ENCODE measurements at regions not wholly inside any gene's neighbourhood (a gene's known extent, or its start where the extent isn't known, plus 50 kb on each side); places are given as distances from the start of the nearest gene placed in this dataset.

DNA sequence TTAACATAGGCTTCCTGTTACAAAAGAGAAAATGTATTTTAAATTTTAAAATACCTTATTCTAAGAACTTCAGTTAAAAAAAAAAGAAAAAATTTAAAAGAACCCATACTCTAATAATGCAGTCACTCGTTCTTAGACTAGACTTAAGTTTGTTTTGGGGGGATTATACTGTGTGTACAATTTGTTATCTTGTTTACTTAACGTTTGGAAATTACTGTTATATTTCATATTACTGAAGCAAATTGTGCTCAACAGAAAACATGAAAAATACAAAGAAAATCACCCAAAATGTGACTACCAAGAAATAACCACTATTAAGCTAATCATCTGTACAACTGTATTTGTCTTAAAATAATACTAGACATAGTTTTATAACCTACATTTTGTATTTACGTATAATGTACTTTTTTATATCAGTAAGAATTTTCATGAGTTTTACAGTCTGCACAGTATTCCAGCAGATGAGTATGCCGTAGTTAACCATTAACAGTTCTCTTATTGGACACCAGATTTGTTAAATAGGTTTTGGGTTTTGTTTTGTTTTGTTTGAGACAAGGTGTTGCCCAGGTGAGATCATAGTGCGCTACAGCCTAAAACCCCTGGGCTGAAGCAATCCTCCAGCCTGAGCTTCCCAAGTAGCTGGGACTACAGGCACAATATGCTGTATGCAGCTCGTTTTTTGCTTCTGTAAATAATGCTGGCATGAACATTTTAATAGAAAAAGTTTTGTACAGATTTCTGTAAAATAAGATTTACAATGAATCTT lies 88.8 kb upstream of the CHD2 start:
- ChIA-PET CTCF (interaction anchor here (1.9 kb wide), 1 partner anchor 8 kb away, joined by 6 read pairs; no protein-coding TSS in a partner anchor), POLR2A (interaction anchor here (4.3 kb wide), 1 partner anchor 71 kb away, joined by 35 read pairs; no protein-coding TSS in a partner anchor)
- Histone ChIP-seq H3K79me2 (ENCODE audit: control insufficient read depth, insufficient read depth, low read length) (no peaks in the 10 kb centered on the region), H3K27ac (ENCODE audit: insufficient read depth, low read depth, low read length) (no peak overlapping the region), H4K20me1 (replicated peaks; ENCODE audit: control insufficient read depth, extremely low read depth, insufficient read depth, low read length) (no peaks in the 10 kb centered on the region), H3K27me3 (ENCODE audit: control insufficient read depth in 2 of 2, insufficient read depth in 2 of 2, low read length in 2 of 2) (no peaks in the 10 kb centered on the region), H2AFZ (ENCODE audit: low read depth, low read length) (no peak overlapping the region), H3K9me3 (replicated peaks; ENCODE audit: control insufficient read depth, insufficient read depth, low read length) (no peaks in the 10 kb centered on the region), H3K9me1 (replicated peaks; ENCODE audit: control insufficient read depth, extremely low read depth, insufficient read depth, low read length) (no peaks in the 10 kb centered on the region), H3K4me3 (replicated peaks in 1 of 3; ENCODE audit: insufficient read depth in 1 of 3, low read depth in 1 of 3, low read length in 3 of 3) (no peak overlapping the region), H3K4me2 (ENCODE audit: insufficient read depth, low read length) (no peak overlapping the region), H3K4me1 (ENCODE audit: control insufficient read depth, extremely low read depth, insufficient read depth, low read length) (peaks cover 15% of the 10 kb centered on the region), H3K36me3 (ENCODE audit: control insufficient read depth in 2 of 2, extremely low read depth in 1 of 2, insufficient read depth in 2 of 2, low read length in 2 of 2) (no peaks in the 10 kb centered on the region), H3K9ac (replicated peaks; ENCODE audit: extremely low read depth, insufficient read depth, low read length) (no peak overlapping the region)
- DNase-seq (ENCODE audit: low read depth, low spot score) (no peak), FAIRE-seq (no peak)
- intact Hi-C loops (cut with micrococcal nuclease): no loop called here
- TF ChIP-seq, protein P1, sequence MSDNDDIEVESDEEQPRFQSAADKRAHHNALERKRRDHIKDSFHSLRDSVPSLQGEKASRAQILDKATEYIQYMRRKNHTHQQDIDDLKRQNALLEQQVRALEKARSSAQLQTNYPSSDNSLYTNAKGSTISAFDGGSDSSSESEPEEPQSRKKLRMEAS (IDR thresholded peaks at IDR 0.05; ENCODE audit: insufficient read depth, insufficient read length): no peak
- TF ChIP-seq POLR2A (IDR thresholded peaks at IDR 0.05; ENCODE audit: low read depth, low read length) (no peak), FOS (IDR thresholded peaks at IDR 0.05; ENCODE audit: borderline replicate concordance, insufficient read depth, low read length) (no peak), GATA2 (IDR thresholded peaks at IDR 0.05; ENCODE audit: insufficient read depth, insufficient read length, low read depth, low read length) (no peak), EZH2 (IDR thresholded peaks at IDR 0.05; ENCODE audit: borderline replicate concordance, low read depth, low read length, severe bottlenecking) (no peak), POLR2AphosphoS5 (IDR thresholded peaks at IDR 0.05; ENCODE audit: insufficient read depth, low read depth, low read length) (no peak), JUN (IDR thresholded peaks at IDR 0.05; ENCODE audit: borderline replicate concordance, insufficient read depth, insufficient read length, low read depth) (no peak), MYC (IDR thresholded peaks at IDR 0.05; ENCODE audit: low read depth, low read length) (no peak)
- TF ChIP-seq, protein P2, sequence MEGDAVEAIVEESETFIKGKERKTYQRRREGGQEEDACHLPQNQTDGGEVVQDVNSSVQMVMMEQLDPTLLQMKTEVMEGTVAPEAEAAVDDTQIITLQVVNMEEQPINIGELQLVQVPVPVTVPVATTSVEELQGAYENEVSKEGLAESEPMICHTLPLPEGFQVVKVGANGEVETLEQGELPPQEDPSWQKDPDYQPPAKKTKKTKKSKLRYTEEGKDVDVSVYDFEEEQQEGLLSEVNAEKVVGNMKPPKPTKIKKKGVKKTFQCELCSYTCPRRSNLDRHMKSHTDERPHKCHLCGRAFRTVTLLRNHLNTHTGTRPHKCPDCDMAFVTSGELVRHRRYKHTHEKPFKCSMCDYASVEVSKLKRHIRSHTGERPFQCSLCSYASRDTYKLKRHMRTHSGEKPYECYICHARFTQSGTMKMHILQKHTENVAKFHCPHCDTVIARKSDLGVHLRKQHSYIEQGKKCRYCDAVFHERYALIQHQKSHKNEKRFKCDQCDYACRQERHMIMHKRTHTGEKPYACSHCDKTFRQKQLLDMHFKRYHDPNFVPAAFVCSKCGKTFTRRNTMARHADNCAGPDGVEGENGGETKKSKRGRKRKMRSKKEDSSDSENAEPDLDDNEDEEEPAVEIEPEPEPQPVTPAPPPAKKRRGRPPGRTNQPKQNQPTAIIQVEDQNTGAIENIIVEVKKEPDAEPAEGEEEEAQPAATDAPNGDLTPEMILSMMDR (IDR thresholded peaks at IDR 0.05; ENCODE audit: extremely low read depth in 1 of 2, insufficient read depth in 1 of 2, low read depth in 1 of 2, low read length in 2 of 2): no peak
- dilution Hi-C loops (cut with MboI; ENCODE audit: extremely low pct_ligation_motif_present, low sequenced_read_pairs): loop anchor here (25.0 kb wide), 1 partner anchor 101 kb away; the partner anchor contains the start of gene CHD2
- no TSS peak for BruUV-seq (replicated peaks)
